ENCODE measurements at regions not wholly inside any gene's neighbourhood (a gene's known extent, or its start where the extent isn't known, plus 50 kb on each side); places are given as distances from the start of the nearest gene placed in this dataset.

GRCh38 chr1:47693115-47693514, 255.3 kb downstream of the FOXD2 start:
- Histone ChIP-seq H4K5ac (ENCODE audit: insufficient read length, low read depth, low read length) (no peak overlapping the region), H3K79me2 (ENCODE audit: control insufficient read depth in 1 of 2, insufficient read depth in 2 of 2, low read length in 2 of 2) (no peaks in the 10 kb centered on the region), H3K9ac (replicated peaks in 1 of 4; ENCODE audit: extremely low read depth in 1 of 4, low read depth in 3 of 4, low read length in 3 of 4) (no peak overlapping the region), H3K4me2 (ENCODE audit: insufficient read depth in 1 of 2, low read depth in 2 of 2, low read length in 2 of 2) (no peak overlapping the region), H2BK5ac (ENCODE audit: low read depth, low read length) (no peak overlapping the region), H3K4ac (replicated peaks; ENCODE audit: insufficient read length, low read depth, low read length) (no peak overlapping the region), H3K27ac (ENCODE audit: low read depth, low read length) (no peak overlapping the region), H4K91ac (replicated peaks; ENCODE audit: insufficient read length, low read length) (no peak overlapping the region), H2BK15ac (ENCODE audit: low read length) (no peak overlapping the region), H2AFZ (ENCODE audit: low read length) (no peak overlapping the region), H3K9me3 (ENCODE audit: insufficient read depth in 2 of 2, low read depth in 1 of 2, low read length in 1 of 2) (no peaks in the 10 kb centered on the region), H4K20me1 (replicated peaks in 1 of 2; ENCODE audit: control insufficient read depth in 1 of 2, insufficient read depth in 2 of 2, low read length in 2 of 2) (no peaks in the 10 kb centered on the region), H3K36me3 (ENCODE audit: control insufficient read depth in 2 of 4, insufficient read depth in 4 of 4, low read length in 3 of 4) (no peaks in the 10 kb centered on the region), H2AK5ac (ENCODE audit: low read depth, low read length) (no peak overlapping the region), H2BK12ac (ENCODE audit: low read depth, low read length) (no peak overlapping the region), H2BK120ac (replicated peaks; ENCODE audit: low read depth, low read length) (no peak overlapping the region), H4K8ac (ENCODE audit: extremely low read depth, insufficient read depth, low read length) (no peak overlapping the region), H3K79me1 (ENCODE audit: low read depth, low read length) (no peaks in the 10 kb centered on the region), H3K4me1 (replicated peaks in 1 of 4; ENCODE audit: control insufficient read depth in 3 of 4, insufficient read depth in 4 of 4, low read length in 3 of 4) (peaks cover 0 to 10% (median 1%) of the 10 kb centered on the region in 4 experiments; a peak in 4 of 7 replicates), H3K14ac (ENCODE audit: insufficient read length) (no peak overlapping the region), H3K27me3 (replicated peaks in 1 of 4; ENCODE audit: control insufficient read depth in 3 of 4, extremely low read depth in 1 of 4, insufficient read depth in 3 of 4, low read length in 3 of 4) (peaks cover 0 to 2% (median 0%) of the 10 kb centered on the region in 4 experiments; a peak in 2 of 7 replicates), H2BK20ac (ENCODE audit: low read length) (no peak overlapping the region), H3K23ac (ENCODE audit: insufficient read length) (no peak overlapping the region), H3K23me2 (ENCODE audit: low read depth, low read length) (peaks cover 2% of the 10 kb centered on the region; the same call in 1 of the 2 replicates), H3K56ac (replicated peaks; ENCODE audit: insufficient read length, low read depth, low read length) (no peak overlapping the region), H3K4me3 (ENCODE audit: extremely low read depth in 1 of 4, insufficient read depth in 2 of 4, low read depth in 3 of 4, low read length in 4 of 4) (no peak overlapping the region), H3K18ac (ENCODE audit: extremely low read depth, low read length) (no peak overlapping the region; the same call in 1 of the 2 replicates)
- TF ChIP-seq FOSL1 (IDR thresholded peaks at IDR 0.05; ENCODE audit: insufficient read depth, low read depth, low read length) (no peak), SIRT6 (IDR thresholded peaks at IDR 0.05; ENCODE audit: low read length) (no peak), SAP30 (IDR thresholded peaks at IDR 0.05; ENCODE audit: insufficient read depth, insufficient replicate concordance, low read length) (no peak), SIN3A (conservative IDR thresholded peaks at IDR 0.05 in 1 of 2, IDR thresholded peaks at IDR 0.05 in 1 of 2; ENCODE audit: low read depth in 1 of 2, low read length in 2 of 2) (no peak), RAD21 (IDR thresholded peaks at IDR 0.05 in 1 of 2, conservative IDR thresholded peaks at IDR 0.05 in 1 of 2; ENCODE audit: low read depth in 2 of 2, low read length in 2 of 2) (no peak), SIX5 (IDR thresholded peaks at IDR 0.05; ENCODE audit: low read depth, low read length) (no peak), CREB1 (IDR thresholded peaks at IDR 0.05) (no peak), SRF (IDR thresholded peaks at IDR 0.05; ENCODE audit: low read depth, low read length) (no peak), CHD2 (IDR thresholded peaks at IDR 0.05; ENCODE audit: low read length) (no peak), GABPA (IDR thresholded peaks at IDR 0.05; ENCODE audit: borderline replicate concordance, insufficient read depth, low read length) (no peak), JUND (IDR thresholded peaks at IDR 0.05; ENCODE audit: low read length) (no peak), ZNF274 (IDR thresholded peaks at IDR 0.05; ENCODE audit: borderline replicate concordance, extremely low read depth, low read length) (no peak)
- DNase-seq (ENCODE audit: low read depth in 1 of 2, low spot score in 2 of 2): no peak
- CTCF ChIA-PET (ENCODE audit: partially characterized antibody): interaction anchor here (1.0 to 1.4 kb wide), 3 partner anchors 18 to 261 kb away, joined by 3 read pairs; no protein-coding TSS in a partner anchor
- 75% methylated on average over 3 of the region's 8 CpGs; no CpG with 5 or more reads in 1 of the 2 experiments for WGBS, 2 experiments (ENCODE audit: extremely low coverage in 1 of 2, insufficient coverage in 1 of 2, insufficient read length in 1 of 2, insufficient replicate concordance in 2 of 2, low coverage in 1 of 2, low lambda C conversion rate in 2 of 2, missing lambda C conversion rate in 1 of 2)
- FAIRE-seq: no peak
- POLR2A ChIA-PET (ENCODE audit: partially characterized antibody): no interaction called here

All from H1 (cell line).